ENCODE measurements at regions not wholly inside any gene's neighbourhood (a gene's known extent, or its start where the extent isn't known, plus 50 kb on each side); places are given as distances from the start of the nearest gene placed in this dataset.

DNA sequence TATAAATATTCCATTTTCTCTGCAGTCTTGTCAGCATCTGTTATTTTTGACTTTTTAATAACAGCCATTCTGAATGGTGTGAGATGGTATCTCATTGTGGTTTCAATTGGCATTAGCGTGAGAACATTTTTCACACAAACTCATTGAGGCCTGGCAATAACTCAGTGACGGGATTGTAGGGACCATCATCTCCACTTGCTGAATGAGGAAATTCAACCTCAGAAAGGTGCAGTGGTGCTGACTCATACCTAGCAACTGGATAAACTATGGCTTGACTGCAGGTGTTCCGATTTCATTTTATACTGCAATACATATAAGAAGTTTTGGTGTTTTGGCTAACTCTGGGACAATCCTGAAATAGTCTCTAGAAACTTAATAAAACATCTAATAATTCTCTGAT, 88.3 kb upstream of the DDIT4L start:
- TF ChIP-seq, protein P1, sequence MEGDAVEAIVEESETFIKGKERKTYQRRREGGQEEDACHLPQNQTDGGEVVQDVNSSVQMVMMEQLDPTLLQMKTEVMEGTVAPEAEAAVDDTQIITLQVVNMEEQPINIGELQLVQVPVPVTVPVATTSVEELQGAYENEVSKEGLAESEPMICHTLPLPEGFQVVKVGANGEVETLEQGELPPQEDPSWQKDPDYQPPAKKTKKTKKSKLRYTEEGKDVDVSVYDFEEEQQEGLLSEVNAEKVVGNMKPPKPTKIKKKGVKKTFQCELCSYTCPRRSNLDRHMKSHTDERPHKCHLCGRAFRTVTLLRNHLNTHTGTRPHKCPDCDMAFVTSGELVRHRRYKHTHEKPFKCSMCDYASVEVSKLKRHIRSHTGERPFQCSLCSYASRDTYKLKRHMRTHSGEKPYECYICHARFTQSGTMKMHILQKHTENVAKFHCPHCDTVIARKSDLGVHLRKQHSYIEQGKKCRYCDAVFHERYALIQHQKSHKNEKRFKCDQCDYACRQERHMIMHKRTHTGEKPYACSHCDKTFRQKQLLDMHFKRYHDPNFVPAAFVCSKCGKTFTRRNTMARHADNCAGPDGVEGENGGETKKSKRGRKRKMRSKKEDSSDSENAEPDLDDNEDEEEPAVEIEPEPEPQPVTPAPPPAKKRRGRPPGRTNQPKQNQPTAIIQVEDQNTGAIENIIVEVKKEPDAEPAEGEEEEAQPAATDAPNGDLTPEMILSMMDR (IDR thresholded peaks at IDR 0.05) = no peak
- intact Hi-C loops (cut with DNase I) = no loop called here
- Histone ChIP-seq H3K27ac (no peak overlapping the region), H3K4me1 (no peaks in the 10 kb centered on the region), H3K9me3 (no peaks in the 10 kb centered on the region), H3K4me3 (no peak overlapping the region), H3K36me3 (no peaks in the 10 kb centered on the region), H3K27me3 (no peaks in the 10 kb centered on the region)
- no peak for DNase-seq (ENCODE audit: low spot score in 2 of 2)

- H3K36me3 ChIP-seq = no peaks in the 10 kb centered on the region
- no peaks in the 10 kb centered on the region for H3K27me3 ChIP-seq
- no peak overlapping the region for H3K4me3 ChIP-seq
- H3K27ac ChIP-seq = no peak overlapping the region
- H3K4me1 ChIP-seq = no peaks in the 10 kb centered on the region
- intact Hi-C loops (cut with DNase I) = no loop called here
- peaks cover 0 to 6% of the 10 kb centered on the region in 2 donors for H3K9me3 ChIP-seq
- DNase-seq (ENCODE audit: low spot score in 2 of 2) = no peak
- TF ChIP-seq, protein P1 (IDR thresholded peaks at IDR 0.05) = no peak
Measured at GRCh38 chr4:100269446-100269845, 79.2 kb upstream of the DDIT4L start.

DNA sequence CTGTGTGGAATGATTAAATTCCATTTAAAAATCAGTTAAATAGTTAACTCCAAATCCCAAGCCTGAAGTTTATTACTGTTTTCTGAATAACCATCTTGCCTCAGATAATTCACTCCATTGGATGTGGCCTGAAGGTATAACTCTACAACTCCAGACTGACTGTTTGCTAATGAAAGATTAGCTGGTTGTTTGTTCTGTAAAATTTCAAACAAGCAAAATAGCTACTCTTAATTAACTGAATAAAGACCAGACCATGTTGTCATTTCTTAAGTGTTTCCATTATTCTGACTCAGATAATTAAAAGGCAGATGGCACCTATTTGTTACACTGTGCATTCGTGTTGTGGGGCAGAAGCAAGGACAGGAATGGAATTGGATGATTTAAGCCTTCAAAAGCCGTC, 78.5 kb upstream of the DDIT4L start:
- H3K4me3 ChIP-seq = no peak overlapping the region
- TF ChIP-seq, protein P1 (IDR thresholded peaks at IDR 0.05) = no peak
- H3K27ac ChIP-seq = no peak overlapping the region
- DNase-seq (ENCODE audit: low spot score in 2 of 2) = no peak
- intact Hi-C loops (cut with DNase I) = no loop called here
- H3K4me1 ChIP-seq = no peaks in the 10 kb centered on the region
- no peaks in the 10 kb centered on the region for H3K36me3 ChIP-seq
- H3K9me3 ChIP-seq = peaks cover 0 to 6% of the 10 kb centered on the region in 2 donors
- no peaks in the 10 kb centered on the region for H3K27me3 ChIP-seq

DNA sequence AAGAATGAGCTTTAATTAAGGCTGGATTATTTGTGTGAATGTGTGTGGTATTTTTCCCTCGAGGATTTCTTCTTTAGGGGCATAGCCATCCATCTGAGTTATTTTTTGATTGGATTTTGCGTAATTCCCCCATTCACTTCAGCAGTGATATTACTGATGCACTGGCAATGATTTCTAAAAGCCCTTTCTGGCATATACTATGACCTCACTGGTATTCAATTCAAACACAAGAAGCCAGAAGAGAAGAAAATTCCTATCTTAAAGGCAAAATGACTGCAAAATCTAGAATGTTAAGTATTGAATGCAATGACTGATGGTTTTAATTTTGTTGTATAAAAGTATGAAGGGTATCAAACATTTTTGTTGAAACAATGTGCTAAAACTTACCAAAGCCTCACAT, 71.1 kb upstream of the DDIT4L start:
- intact Hi-C loops (cut with DNase I) = no loop called here
- Histone ChIP-seq H3K4me1 (no peaks in the 10 kb centered on the region), H3K27ac (no peak overlapping the region), H3K36me3 (no peaks in the 10 kb centered on the region), H3K27me3 (no peaks in the 10 kb centered on the region), H3K9me3 (no peaks in the 10 kb centered on the region), H3K4me3 (no peak overlapping the region)
- TF ChIP-seq, protein P1 (IDR thresholded peaks at IDR 0.05) = no peak
- DNase-seq (ENCODE audit: low spot score in 2 of 2) = no peak

DNA sequence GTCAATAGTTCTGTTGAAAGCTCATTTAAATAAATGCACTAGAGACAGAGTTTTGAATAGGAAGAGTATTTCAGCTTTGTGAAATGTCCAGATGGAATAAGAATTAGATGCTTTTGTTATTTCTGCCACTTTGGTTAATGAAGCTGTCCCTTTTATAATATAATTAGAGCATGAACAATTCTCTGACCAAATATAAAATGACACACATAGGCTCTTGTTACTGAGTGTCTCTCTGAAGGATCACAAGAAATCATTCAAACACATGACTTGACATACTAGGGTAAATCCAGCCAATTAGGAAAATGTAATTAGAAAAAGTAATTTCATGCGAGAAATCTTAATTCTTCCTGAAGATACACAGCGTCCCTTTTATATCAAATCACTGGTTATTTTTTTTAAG, 68.4 kb upstream of the DDIT4L start:
- Histone ChIP-seq H3K27me3 (no peaks in the 10 kb centered on the region), H3K4me1 (no peaks in the 10 kb centered on the region), H3K4me3 (no peak overlapping the region), H3K27ac (no peak overlapping the region), H3K36me3 (no peaks in the 10 kb centered on the region), H3K9me3 (no peaks in the 10 kb centered on the region)
- DNase-seq (ENCODE audit: low spot score in 2 of 2) = no peak
- intact Hi-C loops (cut with DNase I) = no loop called here
- TF ChIP-seq, protein P1 (IDR thresholded peaks at IDR 0.05) = no peak

DNA sequence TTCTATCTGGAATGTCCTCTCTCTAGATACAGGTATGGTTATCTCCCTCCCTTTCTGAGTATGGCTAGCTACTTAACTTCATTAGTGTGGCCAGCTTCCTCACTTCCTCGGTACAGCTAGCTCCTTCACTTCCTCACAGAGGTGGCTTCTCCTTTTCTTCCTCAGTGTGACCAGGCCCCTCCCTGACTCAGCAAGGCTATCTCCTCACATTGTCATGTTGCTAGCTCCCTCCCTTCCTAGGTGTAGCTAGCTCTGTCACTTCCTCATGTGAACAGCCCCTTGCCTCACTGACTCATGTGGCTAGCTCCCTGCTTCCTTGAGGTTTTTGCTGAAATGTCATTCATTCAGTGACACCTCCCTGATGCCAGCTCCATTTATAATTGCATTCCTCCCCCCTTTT, 67.3 kb upstream of the DDIT4L start:
- Histone ChIP-seq H3K4me3 (no peak overlapping the region), H3K4me1 (no peaks in the 10 kb centered on the region), H3K27ac (no peak overlapping the region), H3K36me3 (no peaks in the 10 kb centered on the region), H3K9me3 (no peaks in the 10 kb centered on the region), H3K27me3 (no peaks in the 10 kb centered on the region)
- TF ChIP-seq, protein P1 (IDR thresholded peaks at IDR 0.05) = no peak
- DNase-seq (ENCODE audit: low spot score in 2 of 2) = no peak
- intact Hi-C loops (cut with DNase I) = no loop called here

All from ascending aorta (tissue), 2 donors.